ENCODE measurements at regions not wholly inside any gene's neighbourhood (a gene's known extent, or its start where the extent isn't known, plus 50 kb on each side); places are given as distances from the start of the nearest gene placed in this dataset.

DNA sequence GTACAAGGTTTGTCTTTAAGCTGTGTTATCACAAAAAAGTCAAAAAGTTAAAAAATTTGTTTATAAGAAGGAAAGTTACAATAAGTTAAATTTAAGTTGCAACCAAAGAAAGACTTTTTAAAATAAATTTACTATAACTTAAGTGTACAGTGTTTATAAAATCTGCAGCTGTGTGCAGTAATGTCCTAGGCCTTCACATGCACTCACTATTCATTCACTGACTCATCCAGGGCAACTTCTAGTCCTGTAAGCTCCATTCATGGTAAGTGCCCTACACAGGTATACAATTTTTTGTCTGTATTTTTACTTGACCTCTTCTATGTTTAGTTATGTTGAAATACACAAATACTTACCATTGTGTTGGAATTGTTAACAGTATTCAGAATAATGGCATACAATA, 667.9 kb upstream of the SLITRK5 start:
- TF ChIP-seq, protein P1, sequence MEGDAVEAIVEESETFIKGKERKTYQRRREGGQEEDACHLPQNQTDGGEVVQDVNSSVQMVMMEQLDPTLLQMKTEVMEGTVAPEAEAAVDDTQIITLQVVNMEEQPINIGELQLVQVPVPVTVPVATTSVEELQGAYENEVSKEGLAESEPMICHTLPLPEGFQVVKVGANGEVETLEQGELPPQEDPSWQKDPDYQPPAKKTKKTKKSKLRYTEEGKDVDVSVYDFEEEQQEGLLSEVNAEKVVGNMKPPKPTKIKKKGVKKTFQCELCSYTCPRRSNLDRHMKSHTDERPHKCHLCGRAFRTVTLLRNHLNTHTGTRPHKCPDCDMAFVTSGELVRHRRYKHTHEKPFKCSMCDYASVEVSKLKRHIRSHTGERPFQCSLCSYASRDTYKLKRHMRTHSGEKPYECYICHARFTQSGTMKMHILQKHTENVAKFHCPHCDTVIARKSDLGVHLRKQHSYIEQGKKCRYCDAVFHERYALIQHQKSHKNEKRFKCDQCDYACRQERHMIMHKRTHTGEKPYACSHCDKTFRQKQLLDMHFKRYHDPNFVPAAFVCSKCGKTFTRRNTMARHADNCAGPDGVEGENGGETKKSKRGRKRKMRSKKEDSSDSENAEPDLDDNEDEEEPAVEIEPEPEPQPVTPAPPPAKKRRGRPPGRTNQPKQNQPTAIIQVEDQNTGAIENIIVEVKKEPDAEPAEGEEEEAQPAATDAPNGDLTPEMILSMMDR (IDR thresholded peaks at IDR 0.05; ENCODE audit: low read length): no peak
- TF ChIP-seq EZH2 (IDR thresholded peaks at IDR 0.05; ENCODE audit: borderline replicate concordance, low read length): no peak

All from OCI-LY1 (cell line).